GM18909 (cell line): ENCODE measurements at regions not wholly inside any gene's neighbourhood (a gene's known extent, or its start where the extent isn't known, plus 50 kb on each side); places are given as distances from the start of the nearest gene placed in this dataset.
"Not testable (repeated sequence)": the region's sequence is repeated elsewhere in the genome, so short reads cannot be mapped to it uniquely, and the experiment has no call there.

Experiments used
- ATAC-seq: cut with Tn5 transposase; IDR thresholded peaks from one replicate; pipeline ENCODE4 v1.9.1; 2021; ENCODE audit warnings: mild to moderate bottlenecking; ENCODE audit not compliant: unreplicated experiment, poor library complexity

GRCh38 chr7:131057015-131057793 lies 270.5 kb upstream of the MKLN1 start:
- peak; percentile 78 for ATAC-seq

GRCh38 chr7:131057794-131058070 lies 269.9 kb upstream of the MKLN1 start:
- ATAC-seq: peak; percentile 41

DNA sequence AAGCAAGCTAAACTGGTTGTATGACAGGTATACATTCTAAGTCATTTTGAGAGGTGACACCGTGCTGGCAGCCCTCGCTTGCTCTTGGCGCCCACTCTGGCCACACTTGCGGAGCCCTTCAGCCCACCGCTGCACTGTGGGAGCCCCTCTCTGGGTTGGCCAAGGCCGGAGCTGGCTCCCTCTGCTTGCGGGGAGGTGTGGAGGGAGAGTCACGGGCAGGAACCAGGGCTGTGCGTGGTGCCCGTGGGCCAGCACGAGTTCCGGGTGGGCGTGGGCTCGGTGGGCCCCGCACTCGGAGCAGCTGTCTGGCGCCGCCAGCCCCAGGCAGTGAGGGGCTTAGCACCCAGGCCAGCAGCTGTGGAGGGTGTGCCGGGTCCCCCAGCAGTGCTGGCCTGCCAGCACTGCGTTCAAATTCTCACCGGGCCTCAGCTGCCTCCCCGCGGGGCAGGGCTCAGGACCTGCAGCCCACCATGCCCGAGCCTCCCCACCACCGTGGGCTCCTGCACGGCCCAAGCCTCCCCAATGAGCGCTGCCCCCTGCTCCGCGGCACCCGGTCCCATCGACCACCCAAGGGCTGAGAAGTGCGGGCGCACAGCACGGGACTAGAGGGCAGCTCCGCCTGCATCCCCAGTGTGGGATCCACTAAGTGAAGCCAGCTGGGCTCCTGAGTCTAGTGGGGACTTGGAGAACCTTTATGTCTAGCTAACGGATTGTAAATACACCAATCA lies 269.0 kb upstream of the MKLN1 start:
- ATAC-seq: not testable (repeated sequence)

DNA sequence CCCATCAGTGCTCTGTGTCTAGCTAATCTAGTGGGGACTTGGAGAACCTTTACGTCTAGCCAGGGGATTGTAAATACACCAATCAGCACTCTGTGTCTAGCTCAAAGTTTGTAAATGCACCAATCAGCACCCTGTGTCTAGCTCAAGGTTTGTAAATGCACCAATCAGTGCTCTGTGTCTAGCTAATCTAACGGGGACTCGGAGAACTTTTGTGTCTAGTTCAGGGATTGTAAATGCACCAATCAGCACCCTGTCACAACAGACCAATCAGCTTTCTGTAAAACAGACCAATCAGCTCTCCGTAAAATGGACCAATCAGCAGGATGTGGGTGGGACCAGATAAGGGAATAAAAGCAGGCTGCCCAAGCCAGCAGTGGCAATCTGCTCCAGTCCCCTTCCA lies 268.3 kb upstream of the MKLN1 start:
- ATAC-seq: not testable (repeated sequence)

GRCh38 chr7:131061158-131061557 lies 266.5 kb upstream of the MKLN1 start:
- no peak for ATAC-seq

DNA sequence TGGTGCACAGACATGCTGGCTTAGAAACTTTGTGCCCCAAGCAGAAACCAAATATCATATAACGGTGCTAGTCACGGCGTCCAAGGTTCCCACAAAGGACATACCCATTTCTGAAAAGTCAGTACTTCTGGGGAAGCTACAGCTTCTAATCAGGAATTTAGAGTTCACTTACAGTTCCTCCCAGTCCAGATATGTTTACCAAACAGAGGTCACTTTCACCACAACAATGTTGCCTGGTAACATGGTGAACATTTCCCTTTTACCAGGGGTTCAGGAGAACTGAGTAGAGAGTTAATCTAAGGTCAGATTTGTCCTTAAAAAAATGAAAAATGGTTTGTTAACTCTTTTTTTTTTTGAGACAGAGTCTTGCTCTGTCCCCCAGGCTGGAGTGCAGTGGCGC lies 265.9 kb upstream of the MKLN1 start:
- ATAC-seq: no peak

DNA sequence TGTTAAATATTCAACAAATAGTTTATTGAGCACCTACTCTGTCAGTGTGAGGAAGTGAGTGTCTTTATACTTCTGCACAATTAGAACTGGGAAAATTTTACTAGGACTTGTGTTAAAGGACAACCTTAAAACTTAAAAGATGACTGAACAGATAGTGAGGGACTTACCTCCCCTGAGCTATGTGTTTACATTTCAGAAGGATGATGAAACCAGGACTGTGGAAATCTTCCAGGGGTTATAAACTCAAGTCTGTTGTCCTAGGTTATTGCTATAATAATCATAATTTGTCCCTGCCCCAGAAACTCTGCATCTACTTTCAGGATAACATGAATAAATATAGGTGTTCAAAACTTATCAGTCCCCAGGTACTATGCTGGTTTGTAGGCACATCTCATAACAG lies 261.0 kb upstream of the MKLN1 start:
- ATAC-seq: no peak

- no peak for ATAC-seq
Observed at GRCh38 chr7:131067220-131067619, 260.5 kb upstream of the MKLN1 start.

DNA sequence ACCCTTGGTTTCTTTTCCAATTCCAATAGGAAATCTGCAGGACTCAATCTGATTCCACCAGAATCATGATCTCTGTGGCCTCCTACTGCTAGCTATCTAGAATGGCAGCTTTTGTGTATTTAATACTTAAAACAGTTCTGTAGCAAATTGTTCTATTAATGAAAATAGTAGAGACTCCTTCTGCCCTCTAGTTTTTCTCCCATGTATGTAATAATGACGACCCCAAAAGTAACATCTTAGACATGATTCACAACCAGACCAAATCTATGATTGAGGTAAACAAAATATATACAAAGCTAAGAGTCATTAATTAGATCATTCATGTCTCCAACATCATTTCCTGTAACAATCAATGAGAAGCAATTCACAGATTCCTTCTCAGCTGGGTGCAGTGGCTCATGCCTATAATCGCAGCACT lies 259.1 kb upstream of the MKLN1 start:
- no peak for ATAC-seq

DNA sequence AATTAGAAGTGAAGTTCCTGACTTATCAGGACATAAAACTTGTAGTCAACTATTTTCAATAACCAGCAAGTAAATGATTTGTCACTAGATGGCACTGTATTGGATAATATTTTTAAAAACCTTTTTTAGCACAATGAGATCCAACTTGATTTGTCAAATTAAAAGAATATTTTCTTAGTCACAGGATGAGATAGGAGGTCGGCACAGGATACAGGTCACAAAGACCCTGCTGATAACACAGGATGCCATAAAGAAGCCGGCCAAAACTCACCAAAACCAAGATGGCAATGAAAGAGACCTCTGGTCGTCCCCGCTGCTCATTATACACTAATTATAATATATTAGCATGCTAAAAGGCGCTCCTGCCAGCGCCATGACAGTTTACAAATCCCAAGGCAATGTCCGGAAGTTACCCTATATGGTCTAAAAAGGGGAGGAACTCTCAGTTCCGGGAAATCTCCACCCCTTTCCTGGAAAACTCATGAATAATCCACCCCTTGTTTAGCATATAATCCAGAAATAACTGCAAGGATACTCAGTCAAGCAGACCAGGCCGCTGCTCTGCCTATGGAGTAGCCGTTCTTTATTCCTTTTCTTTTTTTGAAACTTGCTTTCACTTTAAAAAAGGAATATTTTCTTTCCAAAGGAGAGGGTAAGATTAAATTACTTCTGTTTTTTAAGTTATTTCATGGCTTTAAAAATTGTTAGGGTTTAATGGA lies 255.7 kb upstream of the MKLN1 start:
- no peak for ATAC-seq

DNA sequence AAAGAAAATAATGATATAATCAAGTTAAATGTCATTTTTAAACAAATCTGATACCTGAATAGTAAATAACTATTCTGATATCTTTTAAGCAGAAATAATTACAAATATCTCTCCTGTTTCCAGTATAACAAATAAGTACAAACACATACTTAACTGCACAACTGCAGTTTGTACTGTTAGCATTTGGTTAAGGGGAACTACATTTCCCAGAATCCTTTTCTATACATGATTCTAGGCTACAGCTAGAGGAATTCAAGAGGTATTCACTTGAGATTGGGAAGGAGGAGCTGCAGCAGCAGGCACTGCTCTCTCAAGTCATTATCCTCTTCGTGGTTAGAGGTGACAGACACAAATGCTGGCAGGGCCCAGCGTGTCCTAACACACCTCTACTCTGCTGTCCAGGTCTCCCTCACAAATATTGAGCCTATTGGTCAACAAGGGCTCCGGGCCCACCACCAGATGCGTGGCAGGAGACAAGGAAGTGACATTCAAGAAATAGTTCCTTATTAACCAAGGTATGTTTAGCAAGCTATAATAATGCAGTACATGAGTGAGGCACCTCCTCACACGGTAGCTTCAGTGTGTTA lies 255.1 kb upstream of the MKLN1 start:
- ATAC-seq: no peak

DNA sequence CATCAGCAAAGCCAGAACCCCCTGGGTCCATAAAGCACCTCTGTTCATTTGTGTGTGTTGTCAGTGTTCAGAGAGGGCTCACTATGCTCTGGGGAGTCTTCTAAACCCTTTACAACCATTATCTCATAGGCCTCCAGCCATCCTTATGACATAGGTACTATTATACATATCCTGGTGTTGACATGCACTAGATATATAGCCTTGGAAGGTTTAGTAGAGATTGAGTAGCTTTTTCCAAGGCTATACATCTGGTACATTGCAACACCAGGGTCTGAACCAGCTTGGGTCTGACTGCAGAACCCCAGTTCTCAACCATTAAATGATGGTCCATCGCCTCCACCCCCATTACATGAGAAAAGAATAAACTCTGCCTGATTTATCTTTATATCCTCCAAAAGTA lies 253.6 kb upstream of the MKLN1 start:
- ATAC-seq: no peak

DNA sequence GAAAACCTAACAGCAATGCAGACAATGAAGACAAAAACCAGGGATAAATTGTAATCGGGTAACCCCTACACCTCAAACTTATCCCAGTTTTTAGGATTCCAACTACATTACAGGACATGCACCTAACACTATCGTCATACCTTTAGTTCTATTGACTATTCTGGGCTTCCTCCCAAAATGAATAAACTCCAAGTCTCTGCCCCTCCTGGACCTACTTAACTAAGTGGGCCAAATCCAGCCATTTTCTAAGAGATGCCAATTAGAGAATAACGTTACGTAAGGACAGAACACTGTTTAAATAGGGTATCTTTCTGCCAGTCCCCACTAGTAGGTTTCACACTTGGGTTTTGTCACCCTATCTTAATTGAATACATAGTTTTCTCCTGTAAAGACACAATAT lies 253.1 kb upstream of the MKLN1 start:
- no peak for ATAC-seq

GRCh38 chr7:131075406-131075805 lies 252.3 kb upstream of the MKLN1 start:
- ATAC-seq: no peak

DNA sequence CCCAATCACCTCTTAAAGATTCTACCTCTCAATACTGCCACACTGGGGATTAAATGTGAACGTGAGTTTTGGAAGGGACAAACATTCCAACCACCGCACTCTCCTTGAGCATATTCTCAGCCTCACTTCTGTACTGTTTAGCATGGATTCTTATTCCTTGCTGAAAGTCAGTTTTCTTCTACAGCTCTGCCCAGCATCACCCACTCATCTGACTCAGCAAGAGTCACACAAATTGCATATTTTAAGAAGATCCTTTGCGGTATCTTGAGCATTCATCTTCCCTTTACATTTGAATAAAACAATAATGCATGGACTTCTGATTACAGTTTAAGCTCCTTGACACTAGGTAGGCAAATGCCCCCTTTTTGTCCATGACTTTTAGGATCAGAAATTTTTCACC lies 251.6 kb upstream of the MKLN1 start:
- ATAC-seq: no peak

- ATAC-seq: no peak
Observed at GRCh38 chr7:131076711-131077181, 250.9 kb upstream of the MKLN1 start.

- ATAC-seq: no peak
Observed at GRCh38 chr7:131077735-131078134, 249.9 kb upstream of the MKLN1 start.

DNA sequence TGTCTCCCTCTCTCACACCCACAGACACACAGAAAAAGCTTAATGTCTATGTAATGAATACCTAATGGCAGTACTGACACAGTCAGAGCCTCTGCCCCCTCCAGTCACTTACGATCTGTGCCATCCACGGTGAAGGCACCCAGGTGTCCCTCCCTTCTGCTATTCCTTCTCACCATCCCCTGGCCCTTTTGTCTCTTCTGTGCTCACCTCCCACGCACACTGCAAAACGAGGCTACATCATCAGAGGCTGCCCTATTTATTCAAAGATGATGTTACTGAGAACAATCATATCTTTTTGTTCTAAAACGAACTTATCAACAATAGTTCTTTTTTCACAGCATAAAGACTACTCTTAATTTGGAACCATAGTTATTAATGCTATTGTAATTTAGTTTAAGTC lies 246.9 kb upstream of the MKLN1 start:
- ATAC-seq: no peak

- ATAC-seq: no peak
Observed at GRCh38 chr7:131081308-131081707, 246.4 kb upstream of the MKLN1 start.

- ATAC-seq: no peak
Observed at GRCh38 chr7:131083781-131084180, 243.9 kb upstream of the MKLN1 start.

DNA sequence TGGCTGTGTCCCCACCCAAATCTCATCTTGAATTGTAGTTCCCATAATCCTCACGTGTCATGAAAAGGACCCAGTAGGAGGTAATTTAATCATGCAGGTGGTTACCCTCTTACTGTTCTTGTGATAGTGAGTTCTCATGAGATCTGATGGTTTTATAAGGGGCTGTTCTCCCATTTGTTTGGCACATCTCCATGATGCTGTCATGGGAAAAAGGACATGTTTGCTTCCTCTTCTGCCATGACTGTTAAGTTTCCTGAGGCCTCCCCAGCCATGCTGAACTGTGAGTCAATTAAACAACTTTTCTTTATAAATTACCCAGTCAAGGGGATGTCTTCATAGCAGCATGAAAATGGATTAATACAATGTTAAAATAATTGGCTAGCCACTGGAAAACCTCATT lies 243.3 kb upstream of the MKLN1 start:
- not testable (repeated sequence) for ATAC-seq
